A673 (cell line): ENCODE measurements at regions not wholly inside any gene's neighbourhood (a gene's known extent, or its start where the extent isn't known, plus 50 kb on each side); places are given as distances from the start of the nearest gene placed in this dataset.

ENCODE experiments used
- CTCF ChIP-seq: fragments of 300-800, 200-600 bp; sonication (generic); conservative IDR thresholded peaks from 2 replicates; pipeline ENCODE4 v1.5.1; 2017; ENCODE audit warnings: low read depth, mild to moderate bottlenecking, antibody characterized with exemption, low read length, moderate library complexity, mixed read lengths
- EZH2 ChIP-seq: fragments of 200-600 bp; sonication (generic); IDR thresholded peaks from 2 replicates; pipeline ENCODE4 v1.6.1; 2017; ENCODE audit warnings: borderline replicate concordance, low read depth, mild to moderate bottlenecking, mixed read lengths, antibody characterized with exemption, low read length; ENCODE audit not compliant: poor library complexity, severe bottlenecking

- TF ChIP-seq CTCF (no peak), EZH2 (no peak)
These were observed 239.2 kb downstream of the LACC1 start for GRCh38 chr13:44118881-44119280.
